ENCODE measurements at regions not wholly inside any gene's neighbourhood (a gene's known extent, or its start where the extent isn't known, plus 50 kb on each side); places are given as distances from the start of the nearest gene placed in this dataset.
"Not testable (repeated sequence)": the region's sequence is repeated elsewhere in the genome, so short reads cannot be mapped to it uniquely, and the experiment has no call there.

DNA sequence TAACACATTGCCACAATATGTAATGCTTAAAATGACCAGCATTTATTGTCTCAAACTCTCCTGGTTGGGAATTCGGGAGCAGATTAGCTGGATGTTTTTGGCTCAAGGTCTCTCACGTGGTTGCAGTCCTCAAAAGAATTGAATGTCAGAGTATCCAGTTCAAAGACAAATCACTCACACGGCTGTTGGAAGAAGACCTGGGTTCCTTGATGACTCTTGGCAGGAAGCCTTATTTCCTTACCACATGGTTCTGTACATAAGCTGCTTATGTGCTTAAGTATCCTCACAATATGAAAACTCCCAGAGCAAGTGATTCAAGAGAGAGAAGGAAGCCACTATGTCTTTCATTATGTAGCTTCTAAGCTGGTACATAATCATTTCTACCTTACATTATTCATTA, 230.3 kb upstream of the PTPRD start:
- no peak for DNase-seq

DNA sequence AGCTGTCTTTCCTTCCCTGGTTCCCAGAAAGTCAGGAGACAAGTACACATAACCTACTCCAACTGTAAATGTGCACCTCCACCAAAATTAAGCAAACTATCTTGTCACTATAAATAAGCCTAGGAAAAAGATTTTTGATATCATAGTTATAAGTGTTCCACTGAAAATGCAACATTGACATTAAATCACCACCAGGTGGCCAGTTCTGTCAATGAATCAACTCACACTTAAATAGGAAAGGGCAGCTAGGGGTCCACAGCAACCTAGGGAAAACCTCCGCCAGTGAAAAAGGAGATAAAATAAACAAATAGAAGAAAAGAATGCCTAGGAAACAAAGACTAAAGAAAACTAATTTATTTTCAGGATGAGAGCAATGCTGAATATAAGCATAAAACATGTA, 243.0 kb upstream of the PTPRD start:
- no peak for DNase-seq

DNA sequence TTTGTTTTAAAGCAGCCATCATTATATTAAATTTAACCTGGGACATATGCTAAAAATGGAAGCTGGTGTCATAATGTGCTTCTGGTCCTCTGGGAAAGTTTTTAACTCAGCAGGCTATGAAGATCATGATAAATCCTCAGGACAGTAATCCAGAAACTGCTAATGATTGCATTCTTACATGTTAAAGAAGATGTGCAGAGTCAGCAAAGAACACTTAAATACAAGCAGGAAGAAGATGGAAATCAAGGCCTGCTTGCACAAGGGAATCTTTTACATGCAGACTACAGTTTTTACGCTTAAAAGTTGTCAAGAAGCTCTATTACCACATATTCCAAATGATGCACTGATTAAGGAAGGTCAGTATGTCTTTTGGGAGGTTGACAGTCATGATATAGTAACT, 246.0 kb upstream of the PTPRD start:
- DNase-seq = no peak

DNA sequence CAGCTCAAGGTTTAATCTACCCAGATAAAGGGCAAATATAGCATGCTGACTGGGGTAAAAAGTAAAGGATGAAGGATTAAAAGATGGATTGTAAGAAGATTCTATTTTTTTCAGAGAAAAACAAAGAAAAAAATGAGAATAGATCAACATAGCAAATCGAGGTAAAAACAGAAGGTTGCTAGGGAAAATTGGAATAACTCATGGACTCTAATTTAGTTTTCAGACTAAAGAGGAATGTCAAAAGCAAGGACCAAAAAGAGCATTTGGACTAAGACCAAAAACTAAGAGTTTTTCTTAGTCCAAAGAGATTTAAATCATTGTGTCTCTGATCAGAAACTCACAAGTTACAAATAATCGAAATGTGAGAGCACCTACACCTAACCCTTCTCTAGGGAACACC, 250.7 kb upstream of the PTPRD start:
- no peak for DNase-seq

DNA sequence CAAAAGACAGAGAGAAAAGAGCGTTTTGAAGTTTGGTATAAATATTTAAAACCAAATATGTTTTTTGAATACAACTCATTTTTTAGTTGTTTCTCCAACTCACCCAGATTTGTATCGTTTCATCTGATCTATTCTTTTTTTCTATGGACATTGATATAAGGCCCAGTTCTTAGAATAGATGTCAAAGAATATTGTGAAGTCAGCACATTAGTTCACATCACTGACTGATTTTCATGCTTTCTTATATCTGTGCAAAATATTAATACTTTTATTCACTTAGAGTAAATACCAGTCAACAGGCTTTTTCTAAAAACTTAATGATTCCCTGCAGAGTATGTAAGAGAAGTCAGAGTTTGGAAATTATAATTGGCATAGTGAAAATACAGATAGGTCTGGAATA, 254.4 kb upstream of the PTPRD start:
- DNase-seq = no peak

DNA sequence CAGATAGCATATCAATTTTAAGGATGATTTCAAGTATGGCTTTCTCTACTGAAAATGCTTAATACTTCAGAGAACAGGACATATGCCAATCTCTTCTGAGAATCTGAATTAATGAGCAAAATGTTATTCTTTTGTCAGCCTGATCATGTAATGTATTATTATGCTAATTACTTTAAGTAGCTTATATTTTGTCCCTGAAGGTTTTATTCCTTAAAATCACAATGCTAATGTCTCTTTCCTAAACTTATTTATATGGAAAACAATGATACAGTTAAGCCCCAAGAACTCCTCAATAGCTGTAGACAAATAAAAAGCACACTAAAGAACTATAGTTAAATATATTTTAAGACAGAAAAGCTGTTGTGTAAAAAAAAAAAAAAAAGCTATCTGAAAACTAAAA, 256.9 kb upstream of the PTPRD start:
- DNase-seq = no peak

DNA sequence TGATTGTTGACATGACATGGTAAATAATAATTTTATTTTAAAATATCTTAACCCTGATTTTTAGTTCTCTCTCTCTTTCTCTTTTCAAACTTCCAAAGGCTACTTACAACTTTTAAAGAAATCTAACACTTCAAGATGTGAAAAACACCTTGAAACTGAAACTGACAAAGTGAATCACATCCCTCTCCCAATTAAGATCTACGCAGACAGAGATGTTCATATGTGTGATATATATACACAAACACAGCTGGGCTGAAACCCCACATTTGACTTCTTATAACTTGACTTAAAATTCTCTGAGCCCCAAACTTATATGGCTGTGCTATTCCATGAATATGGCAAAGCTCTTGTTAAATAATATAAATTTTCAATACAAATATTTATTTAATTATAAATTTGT, 261.2 kb upstream of the PTPRD start:
- DNase-seq = no peak

DNA sequence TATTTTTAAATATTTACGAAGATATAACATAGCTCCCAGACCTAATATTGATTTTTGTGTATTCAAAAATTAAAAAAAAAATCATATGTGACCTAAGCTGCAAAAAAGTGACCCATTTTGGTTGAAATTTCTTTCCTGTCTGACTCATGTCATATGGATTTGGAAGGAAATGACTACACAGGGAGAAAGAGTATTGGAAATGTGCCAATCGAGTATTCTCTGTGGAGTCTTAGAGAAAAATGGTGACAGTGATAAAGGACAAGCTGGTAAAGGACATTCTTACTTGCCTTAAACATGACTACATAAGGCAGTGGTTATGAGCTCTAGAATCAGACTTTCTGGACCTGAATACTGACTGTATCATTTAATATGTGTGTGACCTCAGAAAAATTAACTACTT, 262.9 kb upstream of the PTPRD start:
- no peak for DNase-seq

DNA sequence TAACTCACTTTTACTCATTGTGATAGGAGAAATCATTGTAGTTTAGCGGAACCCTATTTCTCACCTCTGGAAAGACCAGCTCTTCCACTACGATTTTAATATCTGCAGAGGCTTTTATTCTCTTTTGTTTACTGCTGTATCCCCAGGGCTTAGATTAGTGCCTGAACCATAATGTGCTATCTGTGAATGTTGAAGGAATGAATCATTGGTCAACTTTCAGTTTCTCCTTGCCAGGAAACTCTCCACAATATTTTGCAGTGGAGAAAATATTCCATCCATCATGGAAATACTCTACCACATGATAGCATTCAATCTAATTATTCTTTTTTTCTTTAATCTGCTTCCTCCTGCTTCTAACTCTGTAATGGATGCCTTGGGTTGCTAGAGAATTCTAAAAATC, 263.5 kb upstream of the PTPRD start:
- DNase-seq = no peak

DNA sequence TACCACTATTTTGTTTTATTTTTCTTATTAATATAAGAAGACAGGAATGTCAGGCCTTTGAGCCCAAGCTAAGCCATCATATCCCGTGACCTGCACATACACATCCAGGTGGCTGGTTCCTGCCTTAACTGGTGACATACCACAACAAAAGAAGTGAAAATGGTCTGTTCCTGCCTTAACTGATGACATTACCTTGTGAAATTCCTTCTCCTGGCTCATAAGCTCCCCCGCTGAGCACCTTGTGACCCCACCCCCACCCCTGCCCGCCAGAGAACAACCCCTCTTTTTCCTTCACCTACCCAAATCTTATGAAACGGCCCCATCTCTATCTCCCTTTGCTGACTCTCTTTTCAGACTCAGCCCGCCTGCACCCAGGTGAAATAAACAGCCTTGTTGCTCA, 277.5 kb upstream of the PTPRD start:
- not testable (repeated sequence) for DNase-seq

DNA sequence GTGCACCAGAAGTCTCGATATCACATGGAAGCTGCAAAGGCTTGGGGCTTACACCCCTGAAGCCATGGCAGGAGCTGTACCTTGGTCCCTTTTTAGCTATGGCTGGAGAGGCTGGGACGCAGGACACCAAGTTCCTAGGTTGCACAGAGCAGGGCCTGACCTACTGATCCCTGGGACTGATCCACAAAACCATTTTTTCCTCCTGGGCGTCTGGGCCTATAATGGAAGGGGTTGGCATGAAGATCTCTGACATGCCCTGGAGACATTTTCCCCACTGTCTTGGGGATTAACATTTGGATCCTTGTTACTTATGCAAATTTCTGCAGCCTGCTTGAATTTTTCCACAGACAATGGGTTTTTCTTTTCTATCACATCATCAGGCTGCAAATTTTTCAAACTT, 286.7 kb upstream of the PTPRD start:
- no peak for DNase-seq

DNA sequence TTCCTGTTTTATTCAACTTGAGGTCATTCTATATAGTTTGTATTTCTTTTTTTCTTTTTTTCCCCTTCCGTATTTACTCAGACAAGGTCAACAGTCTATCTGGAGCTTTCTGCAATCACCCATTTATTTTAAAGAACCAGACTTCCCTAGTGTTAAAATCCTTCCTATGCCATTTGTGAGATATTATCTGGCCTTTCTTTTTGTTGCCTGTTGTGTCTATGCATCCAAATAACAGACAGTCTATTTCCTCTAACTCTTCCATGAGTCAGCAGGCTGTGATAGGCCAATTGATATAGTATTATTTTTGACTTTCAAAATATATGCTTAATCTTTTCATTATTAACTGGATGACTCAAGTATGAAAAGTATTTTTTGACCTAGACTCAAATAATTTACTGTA, 291.2 kb upstream of the PTPRD start:
- no peak for DNase-seq

DNA sequence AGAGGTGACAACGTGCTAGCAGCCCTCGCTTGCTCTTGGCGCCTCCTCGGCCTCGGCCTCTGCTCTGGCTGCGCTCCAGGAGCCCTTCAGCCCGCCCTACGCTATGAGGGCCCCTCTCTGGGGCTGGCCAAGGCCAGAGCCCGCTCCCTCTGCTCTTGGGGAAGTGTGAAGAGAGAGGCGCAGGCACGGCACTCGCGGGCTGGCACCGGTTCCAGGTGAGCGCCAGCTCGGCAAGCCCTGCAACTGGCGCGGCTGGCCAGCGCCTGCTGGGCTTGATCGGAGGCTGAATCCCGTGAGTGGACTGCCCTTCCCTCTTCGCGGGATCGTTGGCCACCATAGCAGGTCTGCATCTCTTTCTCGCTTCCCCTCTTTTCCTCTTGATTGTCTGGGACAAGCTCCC, 298.0 kb upstream of the PTPRD start:
- DNase-seq = no peak

DNA sequence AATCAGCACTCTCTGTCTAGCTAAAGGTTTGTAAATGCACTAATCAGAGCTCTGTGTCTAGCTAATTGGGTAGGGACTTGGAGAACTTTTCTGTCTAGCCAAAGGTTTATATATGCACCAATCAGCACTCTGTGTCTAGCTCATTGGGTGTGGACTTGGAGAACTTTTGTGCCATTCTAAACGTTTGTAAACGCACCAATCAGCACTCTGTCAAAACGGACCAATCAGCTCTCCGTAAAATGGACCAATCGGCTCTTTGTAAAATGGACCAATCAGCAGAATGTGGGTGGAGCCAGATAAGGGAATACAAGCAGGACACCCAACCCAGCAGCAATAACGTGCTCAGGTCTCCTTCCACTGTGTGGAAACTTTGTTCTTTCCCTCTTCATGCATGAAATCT, 298.6 kb upstream of the PTPRD start:
- no peak for DNase-seq

DNA sequence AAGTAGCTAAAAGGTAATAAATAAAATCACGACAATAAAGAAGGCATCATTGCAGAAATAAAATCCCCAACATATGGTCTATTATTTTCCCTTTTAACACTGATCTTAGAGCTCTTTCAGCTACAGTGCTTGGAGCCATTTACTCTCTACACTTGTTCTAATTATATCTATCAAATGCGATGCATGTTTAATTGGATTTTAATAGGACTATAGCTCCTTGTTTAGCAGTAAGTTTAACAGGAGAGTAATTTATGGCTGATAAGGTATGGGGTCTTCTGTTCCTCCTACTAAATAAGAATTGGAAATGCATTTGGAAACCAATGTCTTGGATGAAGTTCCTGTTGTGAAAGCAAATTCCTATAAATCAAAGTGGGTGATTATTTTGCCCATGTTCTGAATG, 304.2 kb upstream of the PTPRD start:
- DNase-seq = no peak

DNA sequence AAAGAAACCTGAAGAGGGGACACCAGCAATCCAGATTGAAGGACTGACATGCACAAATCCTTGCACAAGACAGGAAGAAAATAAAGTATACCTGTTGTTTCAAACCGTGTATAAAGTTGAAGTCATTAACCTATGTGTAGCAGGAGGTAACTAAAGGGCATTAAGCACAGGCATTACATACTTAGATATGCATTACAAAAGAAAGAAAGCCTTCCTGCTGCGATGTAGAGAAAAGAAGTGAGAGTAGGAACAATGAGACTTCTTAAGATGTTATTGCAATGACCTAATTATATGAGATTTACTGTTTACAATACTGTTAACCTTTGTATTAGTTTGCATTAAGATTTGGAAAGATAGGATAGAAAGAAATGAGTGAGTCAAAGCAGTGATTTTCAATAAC, 308.9 kb upstream of the PTPRD start:
- DNase-seq = no peak

DNA sequence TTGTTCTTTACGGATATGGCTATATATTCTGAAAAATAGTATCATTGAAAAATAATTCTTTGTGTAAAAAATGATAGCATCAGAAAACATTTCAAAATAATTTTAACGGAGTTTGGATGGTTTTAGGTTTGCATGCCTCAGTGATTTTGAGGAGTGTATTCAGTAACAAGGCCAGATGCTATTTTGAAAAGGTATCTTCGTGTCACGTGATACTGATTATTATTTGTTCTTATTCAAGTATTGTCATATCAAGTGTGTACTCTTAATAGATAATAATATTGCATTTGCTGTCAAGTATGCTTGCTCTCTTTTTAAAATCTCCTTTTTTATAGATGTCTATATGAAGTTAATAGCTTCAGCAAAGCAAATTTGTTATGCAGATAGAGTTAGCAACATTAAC, 313.1 kb upstream of the PTPRD start:
- no peak for DNase-seq

DNA sequence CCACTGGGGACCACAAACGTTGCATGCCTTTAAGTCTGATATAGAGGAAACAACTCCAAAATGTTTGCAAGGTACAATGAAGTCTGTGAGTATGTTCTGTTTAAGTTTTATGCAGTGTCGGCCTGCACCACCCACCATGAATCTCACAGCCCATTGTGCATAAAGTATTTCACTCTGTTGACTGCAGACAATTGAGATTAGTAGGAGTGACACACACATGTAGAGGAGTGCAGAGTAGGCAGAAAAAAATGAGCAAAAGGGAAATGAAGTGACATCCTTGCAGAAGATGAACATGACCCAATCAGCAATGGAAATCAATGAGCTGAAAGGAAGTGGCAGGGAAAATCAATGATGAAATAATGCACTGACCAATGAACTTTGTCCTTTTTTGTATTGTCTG, 315.6 kb upstream of the PTPRD start:
- no peak for DNase-seq

DNA sequence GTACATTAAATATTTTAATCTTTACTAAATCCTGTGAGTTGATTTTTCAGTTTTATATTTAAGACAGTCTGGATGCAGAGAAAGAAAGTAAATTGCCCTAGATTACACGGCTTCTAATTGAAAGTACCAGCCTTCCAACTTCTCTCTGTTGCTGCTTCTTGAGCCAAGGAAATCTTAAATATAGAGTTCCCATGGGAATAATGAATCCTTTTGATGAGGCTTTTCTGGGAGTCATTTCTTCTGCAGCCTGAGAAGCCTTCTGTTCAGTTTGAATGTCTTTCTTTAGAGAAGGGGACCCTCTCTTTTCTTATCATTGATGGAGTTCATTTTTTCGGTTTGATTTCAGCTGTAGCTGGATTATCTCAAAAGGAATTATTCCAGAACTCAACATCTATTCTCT, 317.3 kb upstream of the PTPRD start:
- no peak for DNase-seq

DNA sequence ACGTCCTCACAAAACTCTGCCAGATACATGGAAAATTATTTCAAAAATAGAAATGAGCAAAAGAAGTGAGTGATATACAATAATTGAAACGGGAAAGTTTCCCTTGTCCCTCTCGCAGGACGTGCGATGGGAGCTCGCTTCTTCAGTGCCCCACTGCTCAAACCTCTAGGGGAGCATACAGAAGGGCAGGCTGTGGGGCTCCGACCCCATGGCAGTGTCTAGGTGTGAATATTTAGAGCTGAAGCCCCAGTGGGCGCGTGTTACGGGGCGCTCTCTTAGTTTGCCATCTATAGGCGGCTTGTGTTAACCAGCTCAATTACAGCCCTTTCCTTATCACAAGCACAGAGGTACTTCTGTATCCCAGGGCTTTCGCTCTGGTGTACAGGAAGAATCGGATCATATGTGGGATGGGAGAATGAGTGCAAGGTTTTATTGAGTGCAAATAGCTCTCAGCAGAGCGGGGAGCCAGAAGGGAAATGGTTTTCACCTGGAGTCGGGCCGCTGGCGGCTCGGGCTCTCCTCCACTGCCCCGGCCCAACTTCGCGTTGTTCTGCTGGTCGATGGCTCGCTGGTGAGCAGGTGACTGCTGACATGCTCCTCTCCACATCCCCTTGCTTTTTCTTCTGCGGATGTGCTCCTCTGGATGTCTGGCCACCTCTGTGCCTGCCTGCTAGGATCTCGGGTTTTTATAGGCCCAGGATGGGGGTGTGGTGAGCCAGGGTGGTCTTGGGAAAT, 334.0 kb upstream of the PTPRD start:
- DNase-seq = no peak

DNA sequence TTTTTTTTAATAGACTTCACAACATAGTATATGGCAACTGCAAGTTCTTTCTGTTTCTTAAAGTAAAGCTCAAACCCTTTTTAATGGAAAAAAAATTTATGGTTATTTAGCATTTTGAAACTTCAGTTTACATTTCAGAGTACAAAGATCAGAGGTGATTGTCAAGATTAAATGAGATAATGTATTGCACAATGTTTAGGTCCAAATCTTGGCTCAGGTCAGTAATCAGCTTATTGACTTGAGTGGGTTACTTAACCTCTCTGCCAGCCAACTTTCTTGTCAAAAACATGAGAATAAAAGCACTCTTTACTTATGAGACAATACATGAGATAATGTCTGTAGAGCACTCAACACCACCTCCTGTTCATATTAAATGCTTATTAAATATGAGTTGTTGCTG, 345.1 kb upstream of the PTPRD start:
- no peak for DNase-seq

DNA sequence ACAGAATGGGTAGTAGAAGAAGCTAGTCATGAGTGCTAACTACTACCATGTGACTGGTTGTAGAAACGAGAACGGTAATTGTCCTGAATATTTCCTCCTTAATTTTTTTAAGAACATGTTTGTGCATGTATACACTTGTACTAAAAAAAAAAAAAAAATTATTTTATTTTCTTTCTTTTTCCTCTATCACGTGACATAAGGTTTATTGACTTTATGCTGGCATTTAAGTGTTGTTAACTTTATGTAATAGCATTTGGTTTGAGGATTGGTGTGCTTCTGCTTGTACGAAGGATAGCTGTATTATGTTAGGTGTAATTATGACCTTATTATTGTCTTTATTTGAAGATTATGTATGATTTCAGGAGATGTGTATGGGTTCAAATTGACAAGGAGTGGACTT, 349.1 kb upstream of the PTPRD start:
- no peak for DNase-seq

DNA sequence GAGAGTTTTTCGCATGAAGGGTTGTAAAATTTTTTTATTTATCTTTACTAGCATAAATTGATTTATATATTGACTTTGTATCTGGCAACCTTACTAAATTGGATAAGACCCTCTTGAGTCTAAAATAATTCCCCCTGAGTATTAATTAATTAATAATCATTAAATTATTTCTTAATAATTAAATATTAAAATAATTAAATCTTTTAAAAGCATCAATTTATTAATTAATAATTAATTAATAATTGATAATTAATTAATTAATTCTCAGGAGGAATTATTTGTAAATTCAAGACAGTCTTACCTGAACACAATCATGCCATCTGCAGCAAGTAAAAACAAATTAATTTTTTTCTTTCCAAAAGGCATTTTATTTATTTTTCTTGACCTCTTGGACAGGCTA, 370.4 kb upstream of the PTPRD start:
- DNase-seq = no peak

DNA sequence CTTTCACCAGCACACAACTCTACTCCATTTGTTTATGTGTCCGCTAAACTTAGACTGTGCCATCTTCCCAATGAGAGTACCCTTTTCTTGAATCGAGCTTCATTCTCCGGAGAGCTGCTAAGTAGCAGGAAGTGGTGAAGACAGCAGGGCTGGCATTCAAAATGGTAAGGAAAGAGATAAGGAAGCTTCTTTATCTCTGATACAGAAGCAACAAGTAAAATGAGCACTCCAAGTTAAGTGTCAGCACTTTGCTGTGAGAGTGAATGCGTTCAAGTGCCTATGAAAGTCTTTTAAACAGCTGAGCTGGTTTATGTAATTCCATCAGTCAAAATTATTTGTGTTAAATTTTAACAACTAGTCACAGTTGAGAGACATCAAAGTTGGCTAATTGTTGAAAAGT, 386.8 kb upstream of the PTPRD start:
- DNase-seq = no peak

DNA sequence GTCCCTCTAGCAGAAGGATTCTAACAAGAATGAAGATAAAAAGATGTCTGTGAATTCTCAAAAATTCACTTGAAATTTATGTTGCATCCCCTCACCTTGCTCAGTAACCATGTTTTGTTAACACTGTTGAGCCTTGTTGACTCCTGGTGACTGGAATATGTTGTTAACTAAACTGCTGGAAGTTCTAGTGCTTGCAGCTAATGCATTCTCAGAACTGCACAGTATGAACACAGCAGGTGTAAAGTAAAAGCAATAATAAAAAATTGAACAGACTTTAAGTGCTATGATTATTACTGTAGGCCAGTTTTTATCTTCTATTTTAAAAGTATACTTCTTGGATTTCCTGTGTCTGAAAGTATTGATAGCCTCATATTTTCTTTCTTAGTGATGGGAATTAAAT, 388.7 kb upstream of the PTPRD start:
- no peak for DNase-seq

Measured in C1 segment of cervical spinal cord (tissue), 14 donors.